ENCODE measurements at regions not wholly inside any gene's neighbourhood (a gene's known extent, or its start where the extent isn't known, plus 50 kb on each side); places are given as distances from the start of the nearest gene placed in this dataset.

GRCh38 chr7:1309290-1309689 is 76.6 kb downstream of the UNCX start:
- CTCF ChIA-PET = no interaction called here
- TF ChIP-seq, protein P1, sequence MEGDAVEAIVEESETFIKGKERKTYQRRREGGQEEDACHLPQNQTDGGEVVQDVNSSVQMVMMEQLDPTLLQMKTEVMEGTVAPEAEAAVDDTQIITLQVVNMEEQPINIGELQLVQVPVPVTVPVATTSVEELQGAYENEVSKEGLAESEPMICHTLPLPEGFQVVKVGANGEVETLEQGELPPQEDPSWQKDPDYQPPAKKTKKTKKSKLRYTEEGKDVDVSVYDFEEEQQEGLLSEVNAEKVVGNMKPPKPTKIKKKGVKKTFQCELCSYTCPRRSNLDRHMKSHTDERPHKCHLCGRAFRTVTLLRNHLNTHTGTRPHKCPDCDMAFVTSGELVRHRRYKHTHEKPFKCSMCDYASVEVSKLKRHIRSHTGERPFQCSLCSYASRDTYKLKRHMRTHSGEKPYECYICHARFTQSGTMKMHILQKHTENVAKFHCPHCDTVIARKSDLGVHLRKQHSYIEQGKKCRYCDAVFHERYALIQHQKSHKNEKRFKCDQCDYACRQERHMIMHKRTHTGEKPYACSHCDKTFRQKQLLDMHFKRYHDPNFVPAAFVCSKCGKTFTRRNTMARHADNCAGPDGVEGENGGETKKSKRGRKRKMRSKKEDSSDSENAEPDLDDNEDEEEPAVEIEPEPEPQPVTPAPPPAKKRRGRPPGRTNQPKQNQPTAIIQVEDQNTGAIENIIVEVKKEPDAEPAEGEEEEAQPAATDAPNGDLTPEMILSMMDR (IDR thresholded peaks at IDR 0.05; ENCODE audit: unreplicated experiment) = no peak
- Mint-ChIP-seq H3K27me3 (ENCODE audit: insufficient read depth, unreplicated experiment) (peaks cover 19% of the 10 kb centered on the region), H3K4me1 (ENCODE audit: insufficient read depth, unreplicated experiment) (no peaks in the 10 kb centered on the region), H3K4me3 (ENCODE audit: unreplicated experiment) (no peak overlapping the region), H3K9me3 (ENCODE audit: unreplicated experiment) (no peaks in the 10 kb centered on the region), H3K36me3 (ENCODE audit: insufficient read depth, unreplicated experiment) (no peaks in the 10 kb centered on the region), H3K27ac (ENCODE audit: low read depth, unreplicated experiment) (no peak overlapping the region)
- no peak for DNase-seq (ENCODE audit: unreplicated experiment)
- no TSS peak for BruUV-seq (replicated peaks)
- POLR2A ChIA-PET = no interaction called here
- intact Hi-C loops (cut with micrococcal nuclease) = no loop called here

DNA sequence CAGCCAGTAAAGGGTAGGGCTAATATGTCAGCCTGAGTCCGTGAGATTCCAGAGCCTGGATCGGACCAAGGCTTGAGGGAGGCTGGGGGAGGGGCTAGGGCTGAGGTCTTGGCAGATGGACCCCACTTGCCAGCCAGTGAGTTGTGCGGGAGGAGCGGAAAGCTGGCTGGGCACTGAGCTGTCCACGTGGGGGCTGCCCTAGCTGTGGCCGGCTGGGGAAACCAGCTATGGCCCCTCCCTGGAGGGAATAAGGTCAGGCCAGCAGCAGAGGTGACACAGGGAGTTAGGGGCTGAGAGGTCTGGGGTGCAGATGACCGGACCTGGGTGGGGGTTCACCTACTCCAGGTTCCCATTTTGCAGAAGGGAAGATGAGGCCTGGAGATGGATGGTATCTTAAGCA is 77.3 kb downstream of the UNCX start:
- intact Hi-C loops (cut with micrococcal nuclease) = no loop called here
- ChIA-PET CTCF (no interaction called here), POLR2A (no interaction called here)
- BruUV-seq (replicated peaks) = no TSS peak
- H3K27ac Mint-ChIP-seq (ENCODE audit: low read depth, unreplicated experiment) = no peak overlapping the region
- TF ChIP-seq, protein P1 (IDR thresholded peaks at IDR 0.05; ENCODE audit: unreplicated experiment) = no peak
- no peak for DNase-seq (ENCODE audit: unreplicated experiment)
- H3K4me3 Mint-ChIP-seq (ENCODE audit: unreplicated experiment) = no peak overlapping the region
- H3K9me3 Mint-ChIP-seq (ENCODE audit: unreplicated experiment) = no peaks in the 10 kb centered on the region
- peaks cover 19% of the 10 kb centered on the region for H3K27me3 Mint-ChIP-seq (ENCODE audit: insufficient read depth, unreplicated experiment)
- no peaks in the 10 kb centered on the region for H3K36me3 Mint-ChIP-seq (ENCODE audit: insufficient read depth, unreplicated experiment)
- no peaks in the 10 kb centered on the region for H3K4me1 Mint-ChIP-seq (ENCODE audit: insufficient read depth, unreplicated experiment)

GRCh38 chr7:1310936-1311335 is 78.3 kb downstream of the UNCX start:
- TF ChIP-seq, protein P1 (IDR thresholded peaks at IDR 0.05; ENCODE audit: unreplicated experiment) = no peak
- Mint-ChIP-seq H3K9me3 (ENCODE audit: unreplicated experiment) (no peaks in the 10 kb centered on the region), H3K4me3 (ENCODE audit: unreplicated experiment) (no peak overlapping the region), H3K27me3 (ENCODE audit: insufficient read depth, unreplicated experiment) (peaks cover 11% of the 10 kb centered on the region), H3K4me1 (ENCODE audit: insufficient read depth, unreplicated experiment) (no peaks in the 10 kb centered on the region), H3K36me3 (ENCODE audit: insufficient read depth, unreplicated experiment) (no peaks in the 10 kb centered on the region), H3K27ac (ENCODE audit: low read depth, unreplicated experiment) (no peak overlapping the region)
- ChIA-PET POLR2A (no interaction called here), CTCF (no interaction called here)
- intact Hi-C loops (cut with micrococcal nuclease) = no loop called here
- BruUV-seq (replicated peaks) = no TSS peak
- no peak for DNase-seq (ENCODE audit: unreplicated experiment)

DNA sequence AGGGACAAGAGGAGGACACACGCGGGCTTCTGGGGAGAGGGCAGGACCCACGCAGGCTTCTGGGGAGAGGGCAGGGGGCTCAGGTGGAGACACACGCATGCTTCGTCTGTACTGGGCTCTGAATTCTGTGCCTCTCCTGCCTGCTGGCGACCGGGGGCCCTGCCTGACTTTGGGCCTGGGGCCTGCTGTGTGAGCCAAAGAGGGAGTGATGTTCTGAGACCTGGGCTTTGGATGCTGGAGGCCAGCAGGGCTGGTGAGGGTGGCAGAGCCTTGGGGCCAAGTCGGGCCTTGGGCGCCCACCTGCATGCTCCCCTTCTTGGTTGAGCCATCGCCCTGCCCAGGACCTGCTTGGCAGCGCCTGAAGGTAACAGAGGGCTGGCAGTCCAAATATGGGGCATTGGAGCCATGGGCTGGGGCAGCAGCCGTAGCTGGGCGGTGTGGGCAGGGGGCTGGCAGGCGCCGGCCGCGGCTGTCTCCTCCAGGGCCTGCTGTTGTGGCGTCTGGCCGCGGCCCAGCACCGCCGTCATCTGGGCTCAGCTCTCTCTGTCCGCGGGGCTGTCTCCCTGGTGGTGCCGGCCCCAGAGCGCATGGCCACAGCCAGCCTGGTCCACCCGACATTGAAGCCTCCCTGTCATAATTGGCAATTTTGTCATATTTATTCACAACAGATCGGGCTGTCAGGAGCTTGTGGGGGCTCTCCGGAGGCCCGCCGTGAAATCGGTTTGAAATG is 78.9 kb downstream of the UNCX start:
- intact Hi-C loops (cut with micrococcal nuclease) = no loop called here
- TF ChIP-seq, protein P1 (IDR thresholded peaks at IDR 0.05; ENCODE audit: unreplicated experiment) = no peak
- H3K27ac Mint-ChIP-seq (ENCODE audit: low read depth, unreplicated experiment) = no peak overlapping the region
- no TSS peak for BruUV-seq (replicated peaks)
- H3K27me3 Mint-ChIP-seq (ENCODE audit: insufficient read depth, unreplicated experiment) = peaks cover 4% of the 10 kb centered on the region
- no peak overlapping the region for H3K4me3 Mint-ChIP-seq (ENCODE audit: unreplicated experiment)
- ChIA-PET POLR2A (no interaction called here), CTCF (no interaction called here)
- no peak for DNase-seq (ENCODE audit: unreplicated experiment)
- no peaks in the 10 kb centered on the region for H3K4me1 Mint-ChIP-seq (ENCODE audit: insufficient read depth, unreplicated experiment)
- no peaks in the 10 kb centered on the region for H3K36me3 Mint-ChIP-seq (ENCODE audit: insufficient read depth, unreplicated experiment)
- H3K9me3 Mint-ChIP-seq (ENCODE audit: unreplicated experiment) = no peaks in the 10 kb centered on the region
